ENCODE measurements at regions not wholly inside any gene's neighbourhood (a gene's known extent, or its start where the extent isn't known, plus 50 kb on each side); places are given as distances from the start of the nearest gene placed in this dataset.
A peak's percentile ranks its signal among the peaks of the same experiment; 100 is the strongest.

DNA sequence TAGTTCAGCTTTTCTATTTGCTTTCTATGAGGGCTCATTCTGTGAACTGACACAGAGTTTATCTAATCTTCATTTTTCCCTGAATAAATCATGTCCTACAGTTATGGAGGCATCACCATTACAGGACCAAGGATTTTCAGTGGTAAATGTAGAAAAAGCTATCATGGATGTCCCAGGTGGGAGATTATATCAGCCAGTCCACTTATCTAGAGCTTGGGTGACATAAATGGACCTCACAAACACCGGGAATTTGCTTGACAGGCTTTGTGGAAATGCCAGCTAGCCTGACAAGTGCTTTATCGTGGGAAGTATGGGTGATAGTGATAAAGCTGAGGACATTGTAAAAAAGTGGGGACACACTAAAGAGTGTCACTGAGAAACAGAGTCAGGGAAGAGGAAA, 1015.2 kb upstream of the SLIT2 start:
- Mint-ChIP-seq H3K4me3 (no peak overlapping the region), H3K4me1 (peaks cover 9% of the 10 kb centered on the region), H3K27ac (no peak overlapping the region), H3K27me3 (ENCODE audit: low read depth) (no peaks in the 10 kb centered on the region), H3K36me3 (no peaks in the 10 kb centered on the region), H3K9me3 (peaks cover 8% of the 10 kb centered on the region)
- TF ChIP-seq, protein P1, sequence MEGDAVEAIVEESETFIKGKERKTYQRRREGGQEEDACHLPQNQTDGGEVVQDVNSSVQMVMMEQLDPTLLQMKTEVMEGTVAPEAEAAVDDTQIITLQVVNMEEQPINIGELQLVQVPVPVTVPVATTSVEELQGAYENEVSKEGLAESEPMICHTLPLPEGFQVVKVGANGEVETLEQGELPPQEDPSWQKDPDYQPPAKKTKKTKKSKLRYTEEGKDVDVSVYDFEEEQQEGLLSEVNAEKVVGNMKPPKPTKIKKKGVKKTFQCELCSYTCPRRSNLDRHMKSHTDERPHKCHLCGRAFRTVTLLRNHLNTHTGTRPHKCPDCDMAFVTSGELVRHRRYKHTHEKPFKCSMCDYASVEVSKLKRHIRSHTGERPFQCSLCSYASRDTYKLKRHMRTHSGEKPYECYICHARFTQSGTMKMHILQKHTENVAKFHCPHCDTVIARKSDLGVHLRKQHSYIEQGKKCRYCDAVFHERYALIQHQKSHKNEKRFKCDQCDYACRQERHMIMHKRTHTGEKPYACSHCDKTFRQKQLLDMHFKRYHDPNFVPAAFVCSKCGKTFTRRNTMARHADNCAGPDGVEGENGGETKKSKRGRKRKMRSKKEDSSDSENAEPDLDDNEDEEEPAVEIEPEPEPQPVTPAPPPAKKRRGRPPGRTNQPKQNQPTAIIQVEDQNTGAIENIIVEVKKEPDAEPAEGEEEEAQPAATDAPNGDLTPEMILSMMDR (IDR thresholded peaks at IDR 0.05; ENCODE audit: unreplicated experiment), result no peak
- no peak for DNase-seq (ENCODE audit: low spot score in 2 of 2, unreplicated experiment in 2 of 2)

DNA sequence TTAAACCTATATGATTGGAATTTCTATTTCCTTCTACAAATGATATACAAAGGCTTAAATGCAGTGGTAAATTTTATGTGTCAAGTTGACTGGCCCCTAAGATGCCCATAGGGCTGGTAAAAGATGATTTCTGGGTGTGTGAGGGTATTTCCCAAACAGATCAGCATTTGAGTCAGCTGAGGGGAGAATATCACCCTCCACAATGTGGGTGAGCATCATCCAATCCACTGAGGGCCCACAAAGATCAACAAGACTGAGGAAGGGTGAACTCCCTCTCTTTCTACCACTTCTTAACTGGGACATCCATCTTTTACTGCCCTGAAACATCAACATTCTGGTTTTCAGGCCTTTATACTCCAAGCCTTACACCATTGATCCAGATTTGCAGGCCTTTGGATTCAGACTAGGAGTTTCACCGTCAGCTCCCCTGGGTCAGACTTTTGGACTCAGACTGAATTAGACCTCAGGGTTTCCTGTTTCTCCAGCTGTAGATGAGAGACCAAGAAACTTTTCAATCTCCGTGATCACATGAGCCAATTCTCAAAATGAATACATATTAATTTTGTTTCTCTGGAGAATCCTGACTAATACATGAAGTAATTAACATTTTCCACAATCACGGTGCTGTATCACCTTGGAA, 1020.7 kb upstream of the SLIT2 start:
- H3K27me3 Mint-ChIP-seq (ENCODE audit: low read depth), result no peaks in the 10 kb centered on the region
- H3K27ac Mint-ChIP-seq, result no peak overlapping the region
- H3K36me3 Mint-ChIP-seq, result peaks cover 2% of the 10 kb centered on the region
- TF ChIP-seq, protein P1 (IDR thresholded peaks at IDR 0.05; ENCODE audit: unreplicated experiment), result no peak
- no peak for DNase-seq (ENCODE audit: low spot score in 2 of 2, unreplicated experiment in 2 of 2)
- peaks cover 8% of the 10 kb centered on the region for H3K4me1 Mint-ChIP-seq
- no peak overlapping the region for H3K4me3 Mint-ChIP-seq
- H3K9me3 Mint-ChIP-seq, result peaks cover 20% of the 10 kb centered on the region

DNA sequence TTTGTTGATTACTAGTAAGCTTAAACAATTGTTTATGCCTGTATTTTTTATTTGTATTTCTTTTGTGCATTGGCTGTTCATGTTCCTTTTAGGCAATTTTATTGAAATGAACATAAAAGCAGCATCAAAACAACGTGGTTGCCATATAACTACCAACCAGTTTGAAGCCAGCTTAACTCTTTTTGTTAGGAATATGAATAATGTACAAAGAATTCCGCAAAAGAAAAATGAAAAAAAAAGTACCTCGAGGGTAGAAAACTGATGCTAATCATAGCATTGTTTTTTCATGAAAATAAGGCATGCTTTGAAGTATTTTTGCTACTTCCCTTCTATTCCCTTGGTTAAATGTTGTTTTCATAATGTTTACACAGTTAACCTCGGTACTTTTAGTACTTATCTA, 1024.0 kb upstream of the SLIT2 start:
- DNase-seq (ENCODE audit: low spot score in 2 of 2, unreplicated experiment in 2 of 2), result no peak
- no peaks in the 10 kb centered on the region for H3K27me3 Mint-ChIP-seq (ENCODE audit: low read depth)
- H3K9me3 Mint-ChIP-seq, result peaks cover 16% of the 10 kb centered on the region
- peak overlapping the region; percentile 32 for H3K27ac Mint-ChIP-seq
- peaks cover 2% of the 10 kb centered on the region for H3K36me3 Mint-ChIP-seq
- peaks cover 8% of the 10 kb centered on the region for H3K4me1 Mint-ChIP-seq
- TF ChIP-seq, protein P1 (IDR thresholded peaks at IDR 0.05; ENCODE audit: unreplicated experiment), result no peak
- no peak overlapping the region for H3K4me3 Mint-ChIP-seq

DNA sequence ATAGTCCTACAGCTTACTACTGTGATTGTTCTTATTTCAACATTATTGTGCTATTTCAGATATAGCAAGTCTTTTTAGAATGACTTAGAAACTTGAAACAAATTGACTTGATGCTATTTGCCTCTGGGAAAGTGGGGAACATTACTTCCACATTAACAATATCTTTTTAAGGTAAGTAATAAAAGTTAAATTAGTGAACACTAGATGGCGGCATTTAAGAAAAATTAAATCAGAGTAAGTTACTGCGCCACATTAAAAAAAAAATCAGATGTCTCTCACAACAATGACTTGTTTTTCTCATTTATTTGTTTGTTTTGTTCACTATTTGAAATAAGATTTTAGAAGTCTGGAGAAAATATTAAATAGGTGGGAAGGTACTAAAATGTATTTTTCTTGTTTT, 1026.9 kb upstream of the SLIT2 start:
- Mint-ChIP-seq H3K4me1 (peaks cover 14% of the 10 kb centered on the region), H3K36me3 (peaks cover 2% of the 10 kb centered on the region), H3K9me3 (peaks cover 10% of the 10 kb centered on the region), H3K4me3 (no peak overlapping the region), H3K27me3 (ENCODE audit: low read depth) (no peaks in the 10 kb centered on the region), H3K27ac (peak overlapping the region; percentile 13)
- TF ChIP-seq, protein P1 (IDR thresholded peaks at IDR 0.05; ENCODE audit: unreplicated experiment), result peak; percentile 71
- no peak for DNase-seq (ENCODE audit: low spot score in 2 of 2, unreplicated experiment in 2 of 2)

DNA sequence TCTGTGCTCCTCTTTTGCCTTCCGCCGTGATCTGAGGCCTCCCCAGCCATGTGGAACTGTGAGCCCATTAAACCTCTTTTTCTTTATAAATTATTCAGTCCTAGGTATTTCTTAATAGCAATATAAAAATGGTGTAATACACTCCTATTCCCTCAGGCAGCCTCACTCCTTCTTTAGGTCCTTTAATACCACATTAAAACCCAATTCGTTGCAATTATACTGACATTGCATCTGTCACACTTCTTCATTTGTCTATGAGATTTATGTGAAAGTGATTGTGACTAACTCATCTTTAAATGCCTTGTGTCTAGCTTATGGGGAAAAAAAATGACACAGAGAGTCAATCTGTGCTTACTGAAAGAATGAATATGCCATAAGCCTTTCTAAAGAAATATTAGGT, 1035.2 kb upstream of the SLIT2 start:
- H3K27ac Mint-ChIP-seq, result peak overlapping the region; percentile 25

More for the DNA sequence above, 1035.2 kb upstream of the SLIT2 start:
- H3K27me3 Mint-ChIP-seq (ENCODE audit: low read depth), result no peaks in the 10 kb centered on the region
- TF ChIP-seq, protein P1 (IDR thresholded peaks at IDR 0.05; ENCODE audit: unreplicated experiment), result no peak
- no peak for DNase-seq (ENCODE audit: low spot score in 2 of 2, unreplicated experiment in 2 of 2)
- H3K4me1 Mint-ChIP-seq, result peaks cover 20% of the 10 kb centered on the region
- no peak overlapping the region for H3K4me3 Mint-ChIP-seq
- peaks cover 5% of the 10 kb centered on the region for H3K9me3 Mint-ChIP-seq
- no peaks in the 10 kb centered on the region for H3K36me3 Mint-ChIP-seq
